Liver (tissue), 9 donors: ENCODE measurements at regions not wholly inside any gene's neighbourhood (a gene's known extent, or its start where the extent isn't known, plus 50 kb on each side); places are given as distances from the start of the nearest gene placed in this dataset. TPM values are rescaled to one million over a fixed set of nuclear protein-coding genes. Genes with fewer than 3 reads are reported as not detected.

Source experiments
- DNase-seq: peaks from one replicate; pipeline ENCODE4 v3.0.0-alpha.2; 2017; ENCODE audit warnings: low spot score
- H3K27ac ChIP-seq, 2 donors: one replicate each; pipeline ENCODE4 v1.7.0; 2013; ENCODE audit warnings: inconsistent platforms in 2 of 2, low read length in 2 of 2, control low read depth in 1 of 2, low read depth in 1 of 2, mild to moderate bottlenecking in 1 of 2
- H3K27me3 ChIP-seq, 4 donors: one replicate each; pipeline versions ENCODE4 v1.6.1 to v1.7.0; 2013; ENCODE audit warnings: low read length in 3 of 4, inconsistent platforms in 1 of 4, mild to moderate bottlenecking in 1 of 4, moderate library complexity in 1 of 4; ENCODE audit not compliant: control insufficient read depth in 4 of 4, insufficient read depth in 4 of 4
- H3K36me3 ChIP-seq, 4 donors: one replicate each; pipeline versions ENCODE4 v1.6.1 to v1.7.0; 2013; ENCODE audit warnings: low read length in 3 of 4, mild to moderate bottlenecking in 3 of 4, low read depth in 1 of 4, moderate library complexity in 1 of 4; ENCODE audit not compliant: control insufficient read depth in 4 of 4, insufficient read depth in 3 of 4
- H3K4me1 ChIP-seq, 4 donors: one replicate each; pipeline versions ENCODE4 v1.6.1 to v1.7.0; 2013; ENCODE audit warnings: low read length in 3 of 4, mild to moderate bottlenecking in 3 of 4, moderate library complexity in 1 of 4; ENCODE audit not compliant: control insufficient read depth in 4 of 4, insufficient read depth in 4 of 4
- H3K4me3 ChIP-seq, 3 donors: one replicate each; pipeline versions ENCODE4 v1.6.1 to v1.7.0; 2013; ENCODE audit warnings: low read length in 3 of 3, control low read depth in 1 of 3, low read depth in 1 of 3, mild to moderate bottlenecking in 1 of 3
- H3K9ac ChIP-seq, 2 donors: one replicate each; pipeline ENCODE4 v1.7.0; 2013; ENCODE audit warnings: low read length in 2 of 2, mild to moderate bottlenecking in 2 of 2, moderate library complexity in 2 of 2, control low read depth in 1 of 2, low read depth in 1 of 2
- H3K9me3 ChIP-seq, 4 donors: one replicate each; pipeline versions ENCODE4 v1.6.1 to v1.7.0; 2013; ENCODE audit warnings: low read length in 3 of 4; ENCODE audit not compliant: control insufficient read depth in 4 of 4
- ATF3 ChIP-seq: IDR thresholded peaks from 2 replicates; pipeline ENCODE4 v1.6.1; 2016; ENCODE audit warnings: antibody characterized with exemption
- CTCF ChIP-seq: fragments of 150-350 bp; IDR thresholded peaks from 2 replicates; pipeline ENCODE4 v1.5.1; 2017; ENCODE audit warnings: improper control_type of control experiment, low read depth, low read length; ENCODE audit not compliant: missing input control
- EGR1 ChIP-seq, 2 donors: IDR thresholded peaks; 2 replicates each; pipeline ENCODE4 v1.6.1; 2016 to 2018; ENCODE audit warnings: antibody characterized with exemption in 2 of 2, low read depth in 2 of 2
- FOXA1 ChIP-seq: IDR thresholded peaks from 2 replicates; pipeline ENCODE4 v1.6.1; 2016; ENCODE audit warnings: antibody characterized with exemption
- FOXA2 ChIP-seq: IDR thresholded peaks from 2 replicates; pipeline ENCODE4 v1.6.1; 2016; ENCODE audit warnings: antibody characterized with exemption
- GABPA ChIP-seq, 2 donors: IDR thresholded peaks in 1 of 2; conservative IDR thresholded peaks in 1 of 2; 2 replicates each; pipeline ENCODE4 v1.6.1; 2016; ENCODE audit warnings: antibody characterized with exemption in 2 of 2, mild to moderate bottlenecking in 1 of 2, moderate library complexity in 1 of 2
- HNF4A ChIP-seq, 2 donors: conservative IDR thresholded peaks; 2 replicates each; pipeline ENCODE4 v1.6.1; 2016; ENCODE audit warnings: antibody characterized with exemption in 2 of 2, mild to moderate bottlenecking in 2 of 2
- HNF4G ChIP-seq: IDR thresholded peaks from 2 replicates; pipeline ENCODE4 v1.6.1; 2016; ENCODE audit warnings: antibody characterized with exemption
- JUND ChIP-seq, 2 donors: IDR thresholded peaks; 2 replicates each; pipeline ENCODE4 v1.6.1; 2016; ENCODE audit warnings: antibody characterized with exemption in 2 of 2
- MAX ChIP-seq: IDR thresholded peaks from 2 replicates; pipeline ENCODE4 v1.6.1; 2016; ENCODE audit warnings: antibody characterized with exemption
- NR2F2 ChIP-seq: IDR thresholded peaks from 2 replicates; pipeline ENCODE4 v1.6.1; 2016; ENCODE audit warnings: antibody characterized with exemption
- RAD21 ChIP-seq, 2 donors: IDR thresholded peaks; 2 replicates each; pipeline ENCODE4 v1.6.1; 2016; ENCODE audit warnings: antibody characterized with exemption in 2 of 2, mild to moderate bottlenecking in 2 of 2
- REST ChIP-seq: IDR thresholded peaks from 2 replicates; pipeline ENCODE4 v1.6.1; 2016; ENCODE audit warnings: antibody characterized with exemption, mild to moderate bottlenecking
- RXRA ChIP-seq, 2 donors: IDR thresholded peaks; 2 replicates each; pipeline ENCODE4 v1.6.1; 2017 to 2018; ENCODE audit warnings: antibody characterized with exemption in 2 of 2, mild to moderate bottlenecking in 1 of 2
- SP1 ChIP-seq: IDR thresholded peaks from 2 replicates; pipeline ENCODE4 v1.6.1; 2018; ENCODE audit warnings: antibody characterized with exemption, mild to moderate bottlenecking
- TAF1 ChIP-seq: conservative IDR thresholded peaks from 2 replicates; pipeline ENCODE4 v1.6.1; 2016; ENCODE audit warnings: antibody characterized with exemption, mild to moderate bottlenecking
- YY1 ChIP-seq: IDR thresholded peaks from 2 replicates; pipeline ENCODE4 v1.6.1; 2016; ENCODE audit warnings: antibody characterized with exemption, mild to moderate bottlenecking
- ZBTB33 ChIP-seq: IDR thresholded peaks from 2 replicates; pipeline ENCODE4 v1.6.1; 2016; ENCODE audit warnings: antibody characterized with exemption
- WGBS: extraction: QIAGEN DNeasy Blood & Tissue Kit; methylation state at CpG from one replicate; pipeline ENCODE4 v1.1.7; 2013; 5-methylcytosine and 5-hydroxymethylcytosine counted together
- small RNA-seq: library from RNA; depleted of rRNA; stranded (forward); fragments of <200 nt; gene quantifications from one replicate; pipeline ENCODE3, GENCODE V24; 2014
- donor health status: healthy.
- donor health status: healthy.
- donor health status: healthy.
- donor health status: healthy.
- donor health status: healthy.

- WGBS = 68% methylated on average over 1 of the region's 1 CpG
- Histone ChIP-seq H3K27ac (no peak overlapping the region), H3K27me3 (no peaks in the 10 kb centered on the region), H3K9me3 (no peaks in the 10 kb centered on the region), H3K9ac (no peak overlapping the region), H3K36me3 (no peaks in the 10 kb centered on the region), H3K4me3 (no peak overlapping the region), H3K4me1 (no peaks in the 10 kb centered on the region)
- TF ChIP-seq GABPA (IDR thresholded peaks at IDR 0.05 in 1 of 2, conservative IDR thresholded peaks at IDR 0.05 in 1 of 2) (no peak), NR2F2 (no peak), JUND (IDR thresholded peaks at IDR 0.05) (no peak), TAF1 (no peak), ZBTB33 (no peak), HNF4A (conservative IDR thresholded peaks at IDR 0.05) (no peak), ATF3 (no peak), CTCF (no peak), HNF4G (no peak), SP1 (no peak), EGR1 (IDR thresholded peaks at IDR 0.05; ENCODE audit: low read depth in 2 of 2) (no peak), FOXA2 (no peak), RXRA (IDR thresholded peaks at IDR 0.05) (no peak), REST (no peak), YY1 (no peak), RAD21 (IDR thresholded peaks at IDR 0.05) (no peak), MAX (no peak), FOXA1 (no peak)
- DNase-seq = no peak
Observed at GRCh38 chr2:186907897-186908296, 58.9 kb upstream of the ZSWIM2 start.

- no peak for DNase-seq
- Histone ChIP-seq H3K4me1 (no peaks in the 10 kb centered on the region), H3K27me3 (peaks cover 0 to 4% (median 0%) of the 10 kb centered on the region in 4 donors), H3K9me3 (no peaks in the 10 kb centered on the region), H3K9ac (no peak overlapping the region), H3K4me3 (no peak overlapping the region), H3K27ac (no peak overlapping the region), H3K36me3 (no peaks in the 10 kb centered on the region)
- 72% methylated on average over 2 of the region's 2 CpGs for WGBS
- TF ChIP-seq SP1 (no peak), RAD21 (IDR thresholded peaks at IDR 0.05) (peak; percentile 45 to 47)
Observed at GRCh38 chr2:186903216-186903615, 54.2 kb upstream of the ZSWIM2 start.

Small RNAs in the stretch of these regions (small RNA-seq; reads per million reads assigned to genes)
- gene RN7SKP42 (not detected), gene RNU6-989P (not detected)
